Right renal cortex interstitium (tissue), 3 donors: ENCODE measurements at regions not wholly inside any gene's neighbourhood (a gene's known extent, or its start where the extent isn't known, plus 50 kb on each side); places are given as distances from the start of the nearest gene placed in this dataset.

ENCODE experiments used
- DNase-seq, 3 donors: peaks; one replicate each; pipeline ENCODE4 v3.0.0-alpha.2; 2013; ENCODE audit warnings: low read depth in 3 of 3, low spot score in 2 of 3

DNA sequence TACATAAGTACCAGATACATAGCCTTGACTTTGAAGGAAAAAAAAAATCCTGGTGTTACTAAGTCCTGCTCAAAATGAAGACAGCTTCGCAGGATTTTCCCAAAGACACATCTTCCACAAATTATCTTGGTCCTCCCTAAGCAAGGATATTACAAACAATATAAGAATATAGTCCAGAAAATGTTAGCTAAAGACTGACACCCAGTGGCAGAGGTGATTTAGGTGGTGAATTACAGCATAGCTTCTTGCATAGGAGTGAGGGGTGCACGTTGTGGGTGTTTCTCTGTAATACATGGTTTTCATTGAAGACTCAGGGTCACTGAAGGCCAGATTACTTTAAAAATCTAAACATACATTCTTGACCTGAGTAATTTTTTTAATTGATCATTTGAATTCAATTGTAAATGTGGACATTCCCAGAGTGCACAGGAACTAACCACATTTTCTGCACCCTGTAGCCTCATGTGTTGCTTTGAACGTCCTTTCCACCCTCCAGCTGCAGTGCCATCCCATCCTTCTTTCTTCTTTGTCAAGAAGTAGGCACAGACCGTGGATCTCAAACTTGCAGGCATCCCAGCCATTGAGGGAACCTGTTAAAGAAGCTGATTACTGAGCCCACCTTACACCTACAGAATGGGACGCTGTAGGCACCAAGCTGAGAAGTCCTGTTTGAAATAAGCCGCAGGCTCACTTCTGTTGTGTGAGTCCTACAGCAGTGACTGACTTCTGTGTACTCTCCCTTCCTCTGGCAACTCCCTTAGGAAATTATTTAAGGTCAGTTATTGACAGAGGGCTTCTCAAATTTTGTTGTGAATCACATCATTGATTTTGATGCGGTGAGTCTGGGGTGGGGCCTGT lies 102.6 kb downstream of the PERP start:
- DNase-seq = no peak

DNA sequence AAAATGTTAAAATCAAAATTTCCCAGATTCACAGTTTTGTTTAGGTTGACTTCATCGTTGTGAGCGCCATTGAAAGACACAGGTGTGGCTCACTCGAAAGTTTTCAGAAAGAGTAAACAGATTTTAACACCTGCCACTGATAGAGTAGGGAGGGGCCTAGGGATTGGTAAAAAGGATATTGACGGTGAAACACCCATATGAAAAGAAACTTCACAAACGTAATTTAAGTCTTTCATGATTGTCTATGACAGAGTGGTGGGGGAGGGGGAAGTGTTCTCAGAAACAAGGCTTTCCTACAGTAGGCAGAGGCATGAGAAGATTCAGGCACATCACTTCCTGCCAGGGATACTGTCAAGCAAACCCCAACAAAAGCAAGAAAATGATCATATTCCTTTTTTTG lies 101.4 kb downstream of the PERP start:
- DNase-seq = no peak

DNA sequence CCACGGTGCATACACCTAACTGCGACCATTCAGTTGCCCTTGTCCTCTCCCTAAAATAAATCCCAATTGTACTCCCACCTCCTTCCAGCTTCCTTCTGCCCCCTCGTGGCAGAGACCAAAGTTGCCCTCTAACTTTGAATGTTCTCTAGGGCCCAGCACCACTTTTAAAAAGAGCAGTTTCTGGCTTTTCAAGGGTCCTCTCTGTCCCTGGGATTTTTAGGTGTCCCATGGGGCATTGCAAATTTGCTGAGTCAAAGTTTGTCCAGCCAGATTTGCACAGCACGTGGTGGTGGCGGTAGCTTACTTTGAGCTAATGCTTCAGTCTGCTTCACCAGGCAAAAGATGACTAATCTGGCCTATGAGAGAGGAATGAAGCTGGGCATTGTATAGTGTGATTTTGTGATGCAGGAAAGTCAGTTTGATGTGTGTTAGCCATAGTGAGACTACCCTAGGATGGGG lies 100.2 kb downstream of the PERP start:
- DNase-seq = no peak

DNA sequence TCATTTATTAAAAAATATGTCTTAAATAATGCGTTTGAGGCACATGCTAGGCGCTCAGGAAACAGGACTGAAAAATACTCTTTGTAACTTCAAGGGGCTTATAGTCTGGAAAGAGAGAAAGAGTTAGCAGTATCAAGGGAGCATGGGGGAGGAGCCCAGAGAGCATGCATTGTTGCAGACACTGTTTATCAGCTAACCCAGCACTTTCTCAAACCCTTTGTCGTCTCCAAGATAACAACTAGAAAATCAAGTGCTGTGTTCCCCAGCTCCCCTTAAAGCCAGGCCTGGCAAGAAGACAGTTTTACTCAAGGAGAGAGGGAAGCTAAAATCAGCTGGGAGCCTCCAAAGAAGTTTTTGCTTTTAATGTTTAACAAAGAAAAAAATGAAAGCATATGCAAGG lies 98.4 kb downstream of the PERP start:
- no peak for DNase-seq

DNA sequence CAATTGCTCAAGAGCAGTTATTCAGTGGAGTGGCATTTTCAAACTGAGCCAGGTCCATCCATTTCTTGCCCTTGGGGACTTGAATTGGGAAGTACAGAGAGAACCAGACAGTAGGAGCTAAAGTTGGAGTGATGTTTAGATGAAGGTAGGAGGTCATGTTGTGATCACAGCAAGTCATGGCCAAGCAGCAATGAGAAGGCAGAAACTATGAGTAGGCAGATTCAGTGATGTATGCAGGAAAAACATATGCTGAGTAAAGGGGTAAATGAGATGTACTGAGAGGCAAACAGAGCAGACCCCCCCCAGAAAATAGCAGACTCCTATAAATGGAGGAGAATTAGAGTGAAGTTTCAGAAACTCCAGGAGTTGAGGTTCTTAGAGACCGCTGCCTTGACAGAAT lies 95.8 kb downstream of the PERP start:
- no peak for DNase-seq

DNA sequence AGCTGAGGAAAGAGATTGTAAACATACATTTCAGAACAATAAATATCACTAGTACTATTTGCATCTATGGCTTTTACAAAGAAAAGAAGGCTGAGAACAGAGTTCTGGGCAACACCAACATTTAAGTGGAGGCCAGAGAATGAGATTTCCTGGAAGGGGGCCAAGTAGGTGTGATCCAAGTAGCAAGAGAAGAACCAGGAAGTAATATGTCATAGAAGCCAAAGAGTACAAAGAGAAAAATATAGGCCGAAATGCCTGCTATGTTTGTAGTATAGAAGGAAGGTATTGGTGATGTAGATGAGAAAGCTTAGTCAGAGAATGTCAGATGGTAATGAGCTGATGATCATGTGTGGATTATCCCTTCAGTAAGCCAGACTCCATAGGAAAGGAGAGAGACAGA lies 94.5 kb downstream of the PERP start:
- no peak for DNase-seq

DNA sequence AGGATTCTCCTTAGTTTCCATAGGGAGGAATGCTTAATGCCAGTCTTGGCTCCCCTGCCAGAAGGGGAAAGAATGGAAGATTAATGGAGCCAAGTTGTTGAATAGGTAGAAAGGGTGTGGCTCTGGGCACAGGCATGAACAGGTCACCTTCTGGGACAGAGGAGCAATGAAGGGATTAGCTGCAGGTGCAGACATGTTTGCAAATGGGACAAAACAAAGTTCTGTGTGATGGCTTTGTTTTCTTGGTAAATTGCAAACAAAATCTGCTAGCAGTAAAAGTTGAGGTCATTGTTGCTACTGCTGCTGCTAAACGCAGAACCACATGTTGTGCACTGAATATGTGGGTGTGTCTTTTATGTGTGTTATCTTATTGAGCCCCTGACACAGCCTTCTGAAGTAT lies 93.3 kb downstream of the PERP start:
- DNase-seq = no peak

DNA sequence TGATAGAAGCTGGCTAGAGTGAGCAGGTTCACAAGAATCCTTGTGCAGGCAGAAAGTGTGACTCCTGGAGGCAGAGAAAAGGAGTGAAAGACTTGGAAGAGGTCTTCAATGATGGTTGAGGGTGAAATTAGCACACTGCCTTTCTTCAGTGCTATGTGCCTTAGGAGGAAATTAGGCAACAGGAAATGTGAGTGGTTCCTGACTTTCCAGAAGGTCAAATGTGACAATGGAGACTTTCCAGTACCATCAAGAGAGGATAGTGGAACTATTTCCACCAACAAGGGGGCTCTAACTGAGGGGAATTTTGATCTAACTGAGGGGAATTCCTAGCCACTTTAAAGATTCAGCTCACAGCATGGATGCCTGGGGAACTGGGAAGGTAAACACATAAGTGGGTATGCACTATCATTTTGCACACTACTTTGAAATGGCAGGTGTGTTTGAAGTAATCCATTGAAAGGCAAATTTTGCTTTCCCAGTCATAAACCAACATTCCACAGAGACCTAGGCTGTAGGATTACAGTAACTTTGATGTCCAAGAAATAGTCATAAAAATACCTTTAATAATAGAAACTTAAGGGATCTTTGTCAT lies 90.0 kb downstream of the PERP start:
- no peak for DNase-seq

DNA sequence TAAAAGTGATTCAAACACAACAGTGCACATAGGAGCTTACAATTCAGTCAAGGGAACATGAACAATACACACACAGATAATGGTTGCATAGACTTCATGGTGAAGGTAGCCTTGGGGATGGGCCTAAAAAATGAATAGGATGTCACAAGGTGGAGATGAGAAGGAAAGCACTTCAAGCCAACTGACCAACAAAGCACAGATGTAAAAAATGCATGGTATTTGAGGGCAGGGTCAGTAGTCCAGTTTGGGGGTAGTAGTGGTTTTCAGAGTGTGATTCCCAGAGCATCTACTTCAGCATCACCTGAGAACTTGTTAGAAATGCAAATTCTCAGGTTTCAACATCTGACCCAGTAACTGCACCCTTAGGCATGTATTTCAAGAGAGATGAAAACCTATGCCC lies 88.9 kb downstream of the PERP start:
- no peak for DNase-seq

DNA sequence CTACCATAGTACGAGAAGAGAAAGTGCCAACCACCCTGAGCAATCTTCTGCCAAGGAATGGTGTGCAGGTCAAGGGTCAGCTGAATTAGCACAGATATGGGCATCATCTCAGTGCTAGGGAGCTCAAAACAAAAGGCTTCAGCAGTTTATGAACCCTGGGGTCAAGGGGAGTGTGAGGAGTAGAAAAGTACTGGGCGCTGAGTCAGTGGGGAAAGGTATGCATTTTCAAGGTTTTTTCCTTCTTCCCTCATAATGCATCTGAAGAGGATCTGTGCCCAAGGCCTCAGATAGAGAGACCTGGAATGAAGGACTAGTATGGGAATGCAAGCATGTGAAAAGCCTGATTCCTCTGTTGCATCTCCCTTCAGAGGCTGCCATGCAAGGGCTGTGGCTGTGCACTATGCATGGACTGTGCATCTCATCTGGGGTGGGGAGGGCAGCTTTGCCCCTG lies 81.7 kb downstream of the PERP start:
- DNase-seq = no peak

DNA sequence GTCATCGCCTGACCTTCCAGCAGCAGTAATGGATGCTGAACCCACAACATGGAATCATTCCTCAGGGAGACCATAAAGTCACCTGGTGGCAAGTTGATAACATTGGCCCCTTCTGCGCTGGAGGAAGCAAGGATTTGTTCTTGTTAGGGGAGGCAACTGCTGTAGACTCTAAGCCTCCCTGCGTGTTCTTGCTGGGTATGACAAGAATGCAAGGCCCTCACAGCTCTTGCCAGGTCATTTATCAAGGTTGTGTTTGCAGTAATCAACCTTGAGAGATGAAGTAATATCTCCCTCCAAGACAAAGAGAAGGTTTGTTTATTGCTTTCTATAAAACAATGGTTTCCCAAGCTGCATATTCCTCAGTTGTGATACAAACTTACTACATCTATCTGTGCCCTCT lies 80.9 kb downstream of the PERP start:
- DNase-seq = no peak

DNA sequence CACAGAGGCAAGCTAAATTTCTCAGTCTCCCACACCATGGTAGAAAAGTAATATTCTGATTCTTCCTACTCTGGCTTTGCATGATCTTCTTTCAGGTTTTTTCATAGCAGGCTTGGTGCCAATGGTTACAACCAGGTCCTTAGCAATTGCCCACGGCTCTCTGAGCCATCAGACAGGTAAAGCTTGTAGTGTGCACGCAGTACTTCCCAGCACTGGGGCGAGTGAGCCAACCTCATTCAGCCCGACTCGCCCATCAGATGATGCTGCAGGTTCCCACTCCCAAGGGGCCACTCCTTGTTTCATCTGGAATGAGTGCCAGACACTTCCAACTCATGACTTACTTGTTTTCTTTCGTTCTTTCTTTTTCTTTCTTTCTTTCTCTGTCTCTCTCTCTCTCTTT lies 78.3 kb downstream of the PERP start:
- DNase-seq = no peak

DNA sequence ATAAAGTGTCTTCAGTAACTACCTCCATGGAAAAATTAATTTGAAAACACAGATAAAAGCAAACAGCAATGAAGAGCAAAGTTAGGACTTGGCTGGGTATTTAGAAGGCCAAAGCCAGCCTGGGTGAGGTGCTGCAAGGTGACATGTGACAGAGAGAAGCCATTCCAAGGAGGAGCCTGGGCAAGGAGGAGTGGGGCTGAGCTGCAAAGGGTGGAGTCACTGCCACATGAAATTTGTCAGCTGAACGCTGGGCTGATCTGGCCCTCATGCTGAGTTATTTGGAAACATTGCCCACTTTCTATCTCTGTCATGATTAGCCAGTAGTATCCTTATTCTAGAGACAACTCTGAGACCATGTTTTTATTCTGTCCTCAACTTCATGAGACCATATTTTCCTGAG lies 76.3 kb downstream of the PERP start:
- DNase-seq = no peak

DNA sequence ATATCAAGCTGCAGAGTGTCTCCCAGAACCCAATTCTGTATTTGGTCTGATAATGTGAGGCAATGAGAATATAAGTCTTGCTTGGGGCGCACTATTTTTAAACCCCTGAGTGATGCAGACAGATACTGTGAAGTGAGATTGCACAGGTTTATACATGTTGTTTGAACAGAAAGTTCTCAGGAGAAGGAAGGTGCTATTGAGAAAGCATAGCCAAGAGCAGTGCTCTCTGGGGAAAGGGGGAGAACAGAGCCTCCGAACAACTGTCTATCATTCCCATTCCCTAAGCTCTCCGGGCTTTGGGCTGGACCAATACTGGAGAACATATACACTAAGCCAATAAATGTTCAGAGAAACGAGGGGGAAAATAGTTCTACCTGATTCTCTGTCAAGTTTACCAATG lies 75.8 kb downstream of the PERP start:
- DNase-seq = no peak

DNA sequence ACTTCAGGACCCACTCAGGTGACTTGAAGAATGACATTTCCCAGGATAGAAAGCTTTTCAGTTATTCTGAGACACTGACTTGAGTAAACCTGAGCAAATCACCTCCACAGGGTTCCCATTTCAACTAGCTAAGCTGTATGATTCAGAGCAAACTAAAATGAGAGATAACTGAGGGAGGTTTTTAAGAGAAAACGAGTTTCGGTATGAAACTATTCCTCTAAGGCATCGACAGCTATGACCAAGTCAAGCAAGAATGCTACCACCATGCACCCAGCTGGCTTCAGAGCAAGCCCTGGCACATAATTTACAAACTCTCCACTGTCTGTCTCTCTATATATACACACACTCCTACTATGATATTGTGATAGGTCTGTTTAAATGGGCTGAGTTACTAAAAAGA lies 75.4 kb downstream of the PERP start:
- no peak for DNase-seq

DNA sequence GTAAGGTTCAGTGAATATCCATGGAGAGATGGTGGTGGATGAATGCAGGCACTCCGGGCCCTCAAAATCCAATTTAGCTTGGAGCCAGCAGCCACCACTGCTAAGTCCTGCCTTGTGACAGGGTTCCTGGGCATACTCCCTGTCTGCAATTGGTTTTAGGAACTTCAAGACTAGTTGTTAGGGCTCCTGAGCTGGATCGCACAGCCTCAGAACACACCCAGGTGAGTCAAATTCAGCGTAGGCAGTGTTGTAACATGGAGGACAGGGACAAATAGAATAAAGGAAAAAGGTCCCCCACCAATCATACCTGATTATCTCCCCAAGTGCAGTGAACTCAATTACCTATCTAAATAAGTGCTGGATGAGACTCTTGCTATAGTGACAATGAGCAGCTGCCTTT lies 74.6 kb downstream of the PERP start:
- no peak for DNase-seq

DNA sequence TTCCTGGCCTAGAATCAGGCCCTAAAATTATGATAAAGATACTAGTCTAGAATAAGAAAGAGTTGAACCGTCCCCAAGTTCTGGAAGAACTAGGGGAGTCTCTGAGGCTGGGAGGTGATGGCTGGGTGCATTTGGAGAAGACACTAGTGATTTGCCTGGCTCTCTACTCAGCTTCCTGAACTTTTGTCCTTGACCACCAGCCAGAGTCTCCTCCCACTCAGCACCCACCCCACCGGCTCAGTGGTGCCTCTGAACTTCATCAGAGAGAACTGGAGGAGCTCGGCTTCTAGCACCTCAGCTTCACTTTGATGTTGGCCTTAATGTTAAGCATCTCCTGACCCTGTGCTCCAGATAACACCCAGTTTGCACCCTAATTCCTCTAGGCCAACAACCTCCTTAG lies 73.0 kb downstream of the PERP start:
- no peak for DNase-seq

DNA sequence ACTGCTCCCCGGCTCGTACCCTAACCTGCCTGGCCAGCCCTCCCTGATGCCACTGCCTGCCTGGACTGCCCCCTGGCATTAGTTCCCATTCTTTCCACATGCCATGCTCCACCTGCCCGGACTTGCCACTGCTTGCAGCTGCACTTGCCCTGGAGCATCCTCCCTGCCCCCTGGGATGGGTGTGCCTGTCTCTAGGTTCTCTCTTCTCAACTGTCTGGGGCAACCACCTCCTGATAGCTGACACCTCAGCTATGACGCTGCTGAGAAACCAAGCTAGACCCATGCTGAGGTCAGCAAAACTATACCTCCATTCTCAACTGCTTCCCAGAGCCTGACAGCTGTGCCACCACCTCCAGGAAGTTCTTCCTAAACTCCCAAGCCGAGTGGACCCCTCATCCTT lies 72.1 kb downstream of the PERP start:
- DNase-seq = no peak

DNA sequence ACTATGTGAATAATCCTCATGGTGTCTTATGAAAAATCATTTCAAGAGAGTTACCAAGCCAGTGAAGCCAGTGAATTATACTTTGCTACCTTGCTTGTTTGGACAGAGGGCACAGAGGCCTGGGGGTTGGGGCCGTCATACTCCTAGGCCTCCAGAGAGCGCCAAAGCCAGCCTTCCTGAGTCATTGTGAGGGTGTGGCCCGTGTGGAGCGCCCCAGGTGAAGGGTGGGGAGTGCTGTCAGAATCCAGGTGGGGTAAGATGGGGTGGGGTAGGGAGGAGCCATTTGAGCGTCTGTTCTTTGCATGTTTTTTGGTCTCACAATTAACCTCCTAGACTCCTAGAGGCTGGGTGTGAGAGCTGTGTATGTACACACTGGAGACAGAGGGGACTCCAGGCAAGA lies 71.1 kb downstream of the PERP start:
- DNase-seq = no peak

DNA sequence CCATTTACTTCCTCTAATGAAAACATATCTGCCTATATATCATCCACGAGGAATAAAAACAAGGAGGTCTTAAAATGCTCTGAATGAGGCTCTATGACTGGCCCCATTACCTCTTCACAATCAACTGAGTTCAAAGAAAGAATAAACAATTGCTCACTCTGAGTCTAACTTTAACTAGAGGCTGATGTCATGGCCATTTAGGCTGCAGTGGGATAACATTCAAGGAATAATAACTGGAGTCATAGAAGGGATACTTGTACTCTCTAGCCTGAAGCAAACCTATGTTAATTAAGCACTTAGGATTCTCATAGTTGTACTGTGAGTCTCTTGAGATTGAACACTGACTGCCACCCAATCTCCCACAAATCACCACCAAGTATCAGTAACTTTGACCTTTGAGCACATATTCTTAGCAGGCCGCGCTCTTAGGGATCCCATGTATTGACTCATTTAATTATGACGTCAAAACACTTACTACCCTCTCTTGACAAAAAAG lies 70.2 kb downstream of the PERP start:
- DNase-seq = no peak

DNA sequence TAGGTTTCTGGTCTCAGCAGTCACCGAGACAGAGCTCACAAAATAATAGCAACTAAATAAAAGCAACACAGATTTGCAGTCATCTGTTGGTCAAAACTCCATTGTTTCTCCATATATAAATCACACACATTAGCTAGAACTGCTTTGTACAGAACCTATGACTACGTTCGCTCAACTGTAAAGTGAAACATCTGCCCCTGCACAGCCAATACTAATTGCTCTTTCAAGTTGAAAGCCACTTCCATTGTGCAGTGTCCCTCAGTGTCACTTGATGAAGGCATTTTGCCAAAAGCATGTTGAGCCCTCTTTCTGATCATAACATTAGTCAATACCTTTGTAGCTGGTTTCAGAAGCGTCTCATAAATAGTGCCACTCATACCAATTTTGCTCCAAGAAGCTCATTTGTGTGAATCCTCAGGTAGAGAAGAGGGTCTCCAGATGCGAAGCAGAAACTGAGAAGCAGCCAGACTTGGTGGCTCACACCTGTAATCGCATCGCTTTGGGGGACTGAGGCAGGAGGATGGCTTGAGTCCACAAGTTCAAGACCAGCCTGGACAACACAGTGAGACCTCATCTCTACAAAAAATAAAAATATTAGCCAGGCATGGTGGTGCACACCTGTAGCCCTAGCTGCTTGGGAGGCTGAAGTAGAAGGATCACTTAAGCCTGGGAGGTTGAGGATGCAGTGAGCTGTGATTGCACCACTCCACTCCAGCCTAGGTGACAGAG lies 68.9 kb downstream of the PERP start:
- no peak for DNase-seq
